Ishikawa (cell line): ENCODE measurements at regions not wholly inside any gene's neighbourhood (a gene's known extent, or its start where the extent isn't known, plus 50 kb on each side); places are given as distances from the start of the nearest gene placed in this dataset.
A peak's percentile ranks its signal among the peaks of the same experiment; 100 is the strongest.

Experiments used
- CEBPB ChIP-seq: IDR thresholded peaks from 2 replicates; pipeline ENCODE4 v1.6.1; 2012
- CREB1 ChIP-seq: IDR thresholded peaks from 2 replicates; pipeline ENCODE4 v1.6.1; 2012; ENCODE audit warnings: low read depth
- EGR1 ChIP-seq: IDR thresholded peaks from 2 replicates; pipeline ENCODE4 v1.6.1; 2012
- EP300 ChIP-seq: IDR thresholded peaks from 2 replicates; pipeline ENCODE4 v1.6.1; 2012; ENCODE audit warnings: borderline replicate concordance
- FOXM1 ChIP-seq: IDR thresholded peaks from 2 replicates; pipeline ENCODE4 v1.6.1; 2012; ENCODE audit warnings: low read depth, borderline replicate concordance
- NFIC ChIP-seq: IDR thresholded peaks from 2 replicates; pipeline ENCODE4 v1.6.1; 2012
- RAD21 ChIP-seq: IDR thresholded peaks from 2 replicates; pipeline ENCODE4 v1.6.1; 2012; ENCODE audit warnings: low read depth
- TAF1 ChIP-seq: IDR thresholded peaks from 2 replicates; pipeline ENCODE4 v1.6.1; 2012; ENCODE audit warnings: low read depth, mild to moderate bottlenecking
- TCF12 ChIP-seq: IDR thresholded peaks from 2 replicates; pipeline ENCODE4 v1.6.1; 2012; ENCODE audit warnings: low read depth
- TEAD4 ChIP-seq: IDR thresholded peaks from 2 replicates; pipeline ENCODE4 v1.6.1; 2012
- YY1 ChIP-seq: IDR thresholded peaks from 2 replicates; pipeline ENCODE4 v1.6.1; 2012; ENCODE audit warnings: low read depth
- ZBTB7A ChIP-seq: IDR thresholded peaks from 2 replicates; pipeline ENCODE4 v1.6.1; 2012; ENCODE audit warnings: low read depth
- TF ChIP-seq, protein P1 (sequence below): IDR thresholded peaks from 2 replicates; pipeline ENCODE4 v1.6.1; 2012
- TF ChIP-seq, protein P2 (sequence below): IDR thresholded peaks from 2 replicates; pipeline ENCODE4 v1.6.1; 2012; ENCODE audit warnings: low read depth, mild to moderate bottlenecking
- TF ChIP-seq, protein P3 (sequence below): IDR thresholded peaks from 2 replicates; pipeline ENCODE4 v1.6.1; 2012

DNA sequence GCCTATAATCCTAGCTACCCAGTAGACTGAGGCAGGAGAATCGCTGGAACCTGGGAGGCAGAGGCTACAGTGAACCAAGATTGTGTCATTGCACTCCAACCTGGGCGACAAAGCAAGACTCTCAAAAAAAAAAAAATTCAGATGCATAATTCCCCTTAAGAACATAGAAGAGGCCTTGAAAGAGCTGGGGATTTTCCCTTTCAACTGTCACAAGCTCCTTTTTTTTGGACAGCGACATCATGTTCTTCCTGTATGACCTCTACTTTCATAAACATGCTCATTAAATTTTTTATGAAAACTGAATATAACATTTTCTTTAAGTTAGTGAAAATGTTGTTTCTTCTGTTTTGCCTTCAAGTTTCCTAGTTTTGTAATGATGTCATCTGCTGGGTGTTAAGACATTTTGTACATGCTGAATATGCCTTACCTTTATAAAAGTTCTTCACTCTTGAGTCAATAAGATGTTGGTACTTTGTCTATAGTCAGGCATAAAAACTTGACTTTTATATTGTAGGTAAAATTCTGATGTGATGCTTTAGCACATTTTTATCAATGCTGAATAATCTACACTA is 76.0 kb downstream of the PTHLH start:
- TF ChIP-seq, protein P1, sequence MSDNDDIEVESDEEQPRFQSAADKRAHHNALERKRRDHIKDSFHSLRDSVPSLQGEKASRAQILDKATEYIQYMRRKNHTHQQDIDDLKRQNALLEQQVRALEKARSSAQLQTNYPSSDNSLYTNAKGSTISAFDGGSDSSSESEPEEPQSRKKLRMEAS = no peak
- TF ChIP-seq CREB1 = no peak
- no peak for TF ChIP-seq ZBTB7A
- no peak for TF ChIP-seq TAF1
- TF ChIP-seq, protein P2, sequence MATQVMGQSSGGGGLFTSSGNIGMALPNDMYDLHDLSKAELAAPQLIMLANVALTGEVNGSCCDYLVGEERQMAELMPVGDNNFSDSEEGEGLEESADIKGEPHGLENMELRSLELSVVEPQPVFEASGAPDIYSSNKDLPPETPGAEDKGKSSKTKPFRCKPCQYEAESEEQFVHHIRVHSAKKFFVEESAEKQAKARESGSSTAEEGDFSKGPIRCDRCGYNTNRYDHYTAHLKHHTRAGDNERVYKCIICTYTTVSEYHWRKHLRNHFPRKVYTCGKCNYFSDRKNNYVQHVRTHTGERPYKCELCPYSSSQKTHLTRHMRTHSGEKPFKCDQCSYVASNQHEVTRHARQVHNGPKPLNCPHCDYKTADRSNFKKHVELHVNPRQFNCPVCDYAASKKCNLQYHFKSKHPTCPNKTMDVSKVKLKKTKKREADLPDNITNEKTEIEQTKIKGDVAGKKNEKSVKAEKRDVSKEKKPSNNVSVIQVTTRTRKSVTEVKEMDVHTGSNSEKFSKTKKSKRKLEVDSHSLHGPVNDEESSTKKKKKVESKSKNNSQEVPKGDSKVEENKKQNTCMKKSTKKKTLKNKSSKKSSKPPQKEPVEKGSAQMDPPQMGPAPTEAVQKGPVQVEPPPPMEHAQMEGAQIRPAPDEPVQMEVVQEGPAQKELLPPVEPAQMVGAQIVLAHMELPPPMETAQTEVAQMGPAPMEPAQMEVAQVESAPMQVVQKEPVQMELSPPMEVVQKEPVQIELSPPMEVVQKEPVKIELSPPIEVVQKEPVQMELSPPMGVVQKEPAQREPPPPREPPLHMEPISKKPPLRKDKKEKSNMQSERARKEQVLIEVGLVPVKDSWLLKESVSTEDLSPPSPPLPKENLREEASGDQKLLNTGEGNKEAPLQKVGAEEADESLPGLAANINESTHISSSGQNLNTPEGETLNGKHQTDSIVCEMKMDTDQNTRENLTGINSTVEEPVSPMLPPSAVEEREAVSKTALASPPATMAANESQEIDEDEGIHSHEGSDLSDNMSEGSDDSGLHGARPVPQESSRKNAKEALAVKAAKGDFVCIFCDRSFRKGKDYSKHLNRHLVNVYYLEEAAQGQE = no peak
- no peak for TF ChIP-seq CEBPB
- TF ChIP-seq NFIC = no peak
- TF ChIP-seq TEAD4 = no peak

DNA sequence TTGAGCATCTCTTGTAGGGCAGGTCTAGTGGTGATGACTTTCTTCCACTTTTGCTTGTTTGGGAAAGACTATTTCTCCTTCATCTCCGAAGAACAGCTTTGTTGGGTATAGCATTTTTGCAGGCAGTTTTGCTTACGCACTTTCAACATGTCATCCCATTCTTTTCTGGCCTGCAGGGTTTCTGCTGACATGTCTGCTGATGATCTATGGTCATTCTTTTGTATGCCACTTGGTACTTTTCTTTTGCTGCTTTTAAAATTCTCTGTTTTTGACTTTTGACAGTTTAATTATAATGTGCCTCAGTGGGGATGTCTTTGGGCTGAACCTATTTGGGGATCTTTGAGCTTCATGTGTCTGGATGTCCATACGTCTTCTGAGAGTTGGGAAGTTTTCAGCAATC is 78.2 kb downstream of the PTHLH start:
- TF ChIP-seq NFIC (no peak), TEAD4 (no peak), YY1 (no peak), TAF1 (no peak), CREB1 (no peak), EP300 (no peak), FOXM1 (no peak), ZBTB7A (no peak), RAD21 (no peak), EGR1 (no peak), CEBPB (no peak), TCF12 (no peak)
- TF ChIP-seq, protein P2 = no peak
- TF ChIP-seq, protein P1 = no peak
- TF ChIP-seq, protein P3, sequence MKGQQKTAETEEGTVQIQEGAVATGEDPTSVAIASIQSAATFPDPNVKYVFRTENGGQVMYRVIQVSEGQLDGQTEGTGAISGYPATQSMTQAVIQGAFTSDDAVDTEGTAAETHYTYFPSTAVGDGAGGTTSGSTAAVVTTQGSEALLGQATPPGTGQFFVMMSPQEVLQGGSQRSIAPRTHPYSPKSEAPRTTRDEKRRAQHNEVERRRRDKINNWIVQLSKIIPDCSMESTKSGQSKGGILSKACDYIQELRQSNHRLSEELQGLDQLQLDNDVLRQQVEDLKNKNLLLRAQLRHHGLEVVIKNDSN = no peak

DNA sequence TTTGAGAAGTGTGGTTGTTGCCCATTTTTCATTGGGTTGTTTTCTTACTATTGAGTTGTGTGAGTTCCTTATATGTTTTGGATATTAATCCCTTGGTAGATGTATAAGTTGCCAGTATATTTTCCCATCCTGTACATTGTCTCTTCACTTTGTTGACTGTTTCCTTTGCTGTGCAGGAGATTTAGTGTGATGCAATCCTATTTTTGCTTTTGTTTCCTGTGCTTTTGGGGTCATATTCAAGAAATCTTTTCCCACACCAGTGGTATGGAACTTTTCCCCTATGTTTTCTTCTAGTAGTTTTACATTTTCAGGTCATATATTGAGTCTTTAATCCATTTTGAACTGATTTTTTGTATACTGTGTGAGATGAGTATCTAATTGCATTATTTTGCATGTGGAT is 92.8 kb downstream of the PTHLH start:
- 0 out of 2 replicates have a peak, but pooled peaks have one; percentile 11 for TF ChIP-seq CEBPB
- TF ChIP-seq, protein P2 = no peak

DNA sequence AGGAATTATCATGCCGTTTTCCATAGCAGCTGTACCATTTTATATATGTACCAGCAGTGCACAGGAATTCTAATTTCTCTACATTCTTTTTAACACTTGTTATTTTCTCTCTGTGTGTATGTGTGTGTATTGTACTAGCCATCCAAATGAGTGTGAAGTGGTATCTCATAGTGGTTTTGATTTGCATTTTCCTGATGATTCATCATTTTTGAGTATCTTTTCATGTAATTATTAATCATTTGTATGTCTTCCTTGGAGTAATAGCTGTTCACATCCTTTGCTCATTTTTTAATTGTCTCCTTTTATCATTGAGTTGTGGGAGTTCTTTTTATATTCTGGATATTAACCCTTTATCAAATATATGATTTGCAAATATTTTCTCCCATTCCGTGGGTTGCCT is 95.6 kb upstream of the MANSC4 start:
- no peak for TF ChIP-seq YY1

DNA sequence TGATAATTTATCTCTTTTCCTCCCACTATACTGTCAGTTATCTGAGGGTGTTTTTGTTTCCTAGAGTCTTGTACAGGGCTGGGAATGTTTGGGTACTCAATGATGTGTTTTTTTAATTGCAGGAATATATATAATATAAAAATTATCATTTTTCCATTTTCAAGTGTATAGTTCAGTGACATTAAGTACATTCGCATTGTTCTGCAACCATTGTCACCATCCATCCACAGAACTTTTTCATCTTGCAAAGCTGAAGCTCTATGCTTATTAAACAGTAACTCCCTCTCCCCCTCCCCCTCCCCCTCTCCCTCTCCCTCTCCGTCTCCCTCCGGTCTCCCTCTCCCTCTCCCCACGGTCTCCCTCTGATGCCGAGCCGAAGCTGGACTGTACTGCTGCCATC is 93.0 kb upstream of the MANSC4 start:
- TF ChIP-seq NFIC = no peak
- TF ChIP-seq TCF12 = no peak
- no peak for TF ChIP-seq TEAD4
- no peak for TF ChIP-seq CEBPB
- TF ChIP-seq, protein P1 = no peak
- TF ChIP-seq, protein P3 = no peak
- TF ChIP-seq RAD21 = no peak

DNA sequence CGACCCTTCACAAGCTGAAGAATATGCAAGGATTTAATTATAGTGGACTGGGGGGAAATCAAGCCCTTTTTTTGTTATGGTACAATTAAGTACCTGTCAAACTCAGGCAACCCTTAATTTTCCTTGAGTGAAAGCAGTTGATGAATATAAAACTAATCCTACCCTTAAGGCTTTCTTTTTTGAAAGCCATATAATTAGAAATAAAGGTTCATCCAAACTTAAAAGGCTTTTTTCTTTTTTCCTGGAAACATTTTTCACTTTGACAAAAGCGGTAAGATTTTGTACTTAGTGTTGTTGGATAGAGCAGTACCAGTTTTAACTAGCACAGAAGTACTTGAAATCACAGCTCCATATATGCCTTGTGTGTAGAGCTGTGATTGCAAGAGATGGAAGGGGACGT is 91.9 kb upstream of the MANSC4 start:
- TF ChIP-seq EGR1 (no peak), NFIC (no peak)
